Loucy (cell line): ENCODE measurements at regions not wholly inside any gene's neighbourhood (a gene's known extent, or its start where the extent isn't known, plus 50 kb on each side); places are given as distances from the start of the nearest gene placed in this dataset.

ENCODE experiments used
- H2AFZ ChIP-seq: fragments of 200-600 bp; sonication (generic); 2 replicates; pipeline ENCODE4 v1.6.0; 2016; ENCODE audit warnings: antibody characterized with exemption, mild to moderate bottlenecking, low read length, moderate library complexity
- H3F3A ChIP-seq: fragments of 200-600 bp; 2 replicates; pipeline ENCODE4 v1.6.0; 2016; ENCODE audit warnings: antibody characterized with exemption, low read depth, mild to moderate bottlenecking
- H3K27me3 ChIP-seq: fragments of 200-600 bp; sonication (generic); 2 replicates; pipeline ENCODE4 v1.6.1; 2014; ENCODE audit warnings: low read length, mild to moderate bottlenecking; ENCODE audit not compliant: insufficient read depth, poor library complexity, severe bottlenecking
- H3K36me3 ChIP-seq: fragments of 200-600 bp; sonication (generic); 2 replicates; pipeline ENCODE4 v1.6.1; 2016; ENCODE audit warnings: low read length; ENCODE audit not compliant: insufficient read depth
- H3K4me1 ChIP-seq: fragments of 200-600 bp; sonication (generic); 2 replicates; pipeline ENCODE4 v1.5.1; 2014; ENCODE audit warnings: low read length, mild to moderate bottlenecking; ENCODE audit not compliant: insufficient read depth, poor library complexity, severe bottlenecking
- H3K4me2 ChIP-seq: fragments of 200-600 bp; sonication (generic); 2 replicates; pipeline ENCODE4 v1.6.0; 2014; ENCODE audit warnings: antibody characterized with exemption, low read length, low read depth, mild to moderate bottlenecking; ENCODE audit not compliant: poor library complexity, severe bottlenecking
- H3K4me3 ChIP-seq: fragments of 200-600 bp; sonication (generic); 2 replicates; pipeline ENCODE4 v1.5.1; 2014; ENCODE audit warnings: low read length, mild to moderate bottlenecking, mixed read lengths; ENCODE audit not compliant: poor library complexity, severe bottlenecking
- H3K79me2 ChIP-seq: fragments of 200-600 bp; sonication (generic); 2 replicates; pipeline ENCODE4 v1.6.1; 2014; ENCODE audit warnings: low read length; ENCODE audit not compliant: insufficient read depth
- H3K9ac ChIP-seq: fragments of 200-600 bp; sonication (generic); 2 replicates; pipeline ENCODE4 v1.6.0; 2014; ENCODE audit warnings: mild to moderate bottlenecking, low read depth, low read length, moderate library complexity; ENCODE audit not compliant: poor library complexity, severe bottlenecking
- H3K9me2 ChIP-seq: fragments of 200-600 bp; sonication (generic); replicated peaks from 2 replicates; pipeline ENCODE4 v1.6.1; 2016; ENCODE audit warnings: low read depth, low read length, mixed read lengths
- H3K9me3 ChIP-seq: fragments of 200-600 bp; sonication (generic); 2 replicates; pipeline ENCODE4 v1.6.1; 2014; ENCODE audit warnings: mild to moderate bottlenecking, antibody characterized with exemption, low read length, low read depth; ENCODE audit not compliant: insufficient read depth
- H4K20me1 ChIP-seq: fragments of 200-600 bp; sonication (generic); 2 replicates; pipeline ENCODE4 v1.6.0; 2014; ENCODE audit warnings: antibody characterized with exemption, low read length, mild to moderate bottlenecking; ENCODE audit not compliant: insufficient read depth, poor library complexity, severe bottlenecking
- EZH2phosphoT487 ChIP-seq: fragments of 200-600 bp; IDR thresholded peaks from 2 replicates; pipeline ENCODE4 v1.6.1; 2018; ENCODE audit warnings: antibody characterized with exemption, mild to moderate bottlenecking, moderate library complexity, borderline replicate concordance
- TF ChIP-seq, protein P1 (sequence below): fragments of 200-600 bp; sonication (generic); conservative IDR thresholded peaks from 2 replicates; pipeline ENCODE4 v1.5.1; 2014; ENCODE audit warnings: mild to moderate bottlenecking, antibody characterized with exemption, low read length

DNA sequence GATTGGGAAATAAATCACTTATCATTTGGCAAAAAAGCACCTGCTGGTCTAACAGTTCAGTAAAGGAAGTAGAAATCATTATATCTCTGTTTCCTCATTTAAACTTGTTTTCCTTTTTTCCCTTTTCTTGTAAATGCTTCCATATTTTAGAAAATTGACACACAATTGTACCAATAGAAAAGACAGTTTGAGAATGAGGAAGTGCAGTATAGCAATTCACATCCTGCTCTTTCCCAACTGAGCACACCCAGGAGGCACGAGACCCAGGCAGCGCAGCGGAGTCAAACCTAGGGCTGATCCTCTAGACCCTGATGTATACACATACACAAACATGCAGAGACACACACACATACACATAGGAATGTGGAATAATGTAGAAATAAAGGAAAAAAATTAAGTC lies 74.8 kb upstream of the PACRGL start:
- Histone ChIP-seq H4K20me1 (no peaks in the 10 kb centered on the region), H3K4me1 (no peaks in the 10 kb centered on the region), H3K27me3 (no peaks in the 10 kb centered on the region), H3K9me3 (no peaks in the 10 kb centered on the region), H3K4me3 (no peak overlapping the region), H3K9me2 (no peaks in the 10 kb centered on the region), H3K4me2 (no peak overlapping the region), H3F3A (no peaks in the 10 kb centered on the region), H3K9ac (no peak overlapping the region), H3K79me2 (no peaks in the 10 kb centered on the region), H2AFZ (no peak overlapping the region), H3K36me3 (no peaks in the 10 kb centered on the region)
- no peak for TF ChIP-seq EZH2phosphoT487
- TF ChIP-seq, protein P1, sequence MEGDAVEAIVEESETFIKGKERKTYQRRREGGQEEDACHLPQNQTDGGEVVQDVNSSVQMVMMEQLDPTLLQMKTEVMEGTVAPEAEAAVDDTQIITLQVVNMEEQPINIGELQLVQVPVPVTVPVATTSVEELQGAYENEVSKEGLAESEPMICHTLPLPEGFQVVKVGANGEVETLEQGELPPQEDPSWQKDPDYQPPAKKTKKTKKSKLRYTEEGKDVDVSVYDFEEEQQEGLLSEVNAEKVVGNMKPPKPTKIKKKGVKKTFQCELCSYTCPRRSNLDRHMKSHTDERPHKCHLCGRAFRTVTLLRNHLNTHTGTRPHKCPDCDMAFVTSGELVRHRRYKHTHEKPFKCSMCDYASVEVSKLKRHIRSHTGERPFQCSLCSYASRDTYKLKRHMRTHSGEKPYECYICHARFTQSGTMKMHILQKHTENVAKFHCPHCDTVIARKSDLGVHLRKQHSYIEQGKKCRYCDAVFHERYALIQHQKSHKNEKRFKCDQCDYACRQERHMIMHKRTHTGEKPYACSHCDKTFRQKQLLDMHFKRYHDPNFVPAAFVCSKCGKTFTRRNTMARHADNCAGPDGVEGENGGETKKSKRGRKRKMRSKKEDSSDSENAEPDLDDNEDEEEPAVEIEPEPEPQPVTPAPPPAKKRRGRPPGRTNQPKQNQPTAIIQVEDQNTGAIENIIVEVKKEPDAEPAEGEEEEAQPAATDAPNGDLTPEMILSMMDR: no peak

DNA sequence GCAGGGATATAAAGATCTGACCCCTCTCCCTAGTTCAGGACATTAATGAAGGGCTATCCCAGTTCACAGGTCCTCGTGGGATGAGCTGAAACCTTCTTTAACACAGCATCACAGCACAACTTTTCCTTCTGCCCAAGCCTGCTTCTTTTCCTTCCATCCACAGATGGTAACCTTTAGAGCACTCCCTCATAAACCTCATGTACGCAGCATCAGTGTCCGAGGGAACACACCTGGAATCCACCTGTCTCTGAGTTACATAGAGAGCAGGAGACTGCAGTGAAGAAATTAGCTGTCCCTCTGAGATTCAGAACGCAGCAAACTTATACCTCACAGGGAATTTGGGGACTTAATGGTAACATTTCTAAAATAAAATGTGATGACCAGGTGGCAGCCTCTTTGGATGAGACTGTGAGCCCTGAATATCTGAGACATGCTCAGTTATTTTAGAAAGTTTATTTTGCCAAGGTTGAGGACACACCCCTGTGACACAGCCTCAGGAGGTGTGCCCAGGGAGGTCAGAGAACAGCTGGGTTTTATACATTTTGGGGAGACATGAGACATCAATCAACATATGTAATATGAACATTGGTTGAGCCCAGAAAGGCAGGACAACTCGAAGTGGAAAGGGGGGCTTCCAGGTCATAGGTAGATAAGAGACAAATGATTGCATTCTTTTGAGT lies 73.8 kb upstream of the PACRGL start:
- Histone ChIP-seq H3K9me3 (no peaks in the 10 kb centered on the region), H3K4me3 (no peak overlapping the region), H2AFZ (no peak overlapping the region), H3K4me2 (no peak overlapping the region), H3K9me2 (no peaks in the 10 kb centered on the region), H3K36me3 (no peaks in the 10 kb centered on the region), H4K20me1 (no peaks in the 10 kb centered on the region), H3F3A (no peaks in the 10 kb centered on the region), H3K79me2 (no peaks in the 10 kb centered on the region), H3K4me1 (no peaks in the 10 kb centered on the region), H3K27me3 (no peaks in the 10 kb centered on the region), H3K9ac (no peak overlapping the region)
- TF ChIP-seq, protein P1: no peak
- no peak for TF ChIP-seq EZH2phosphoT487

DNA sequence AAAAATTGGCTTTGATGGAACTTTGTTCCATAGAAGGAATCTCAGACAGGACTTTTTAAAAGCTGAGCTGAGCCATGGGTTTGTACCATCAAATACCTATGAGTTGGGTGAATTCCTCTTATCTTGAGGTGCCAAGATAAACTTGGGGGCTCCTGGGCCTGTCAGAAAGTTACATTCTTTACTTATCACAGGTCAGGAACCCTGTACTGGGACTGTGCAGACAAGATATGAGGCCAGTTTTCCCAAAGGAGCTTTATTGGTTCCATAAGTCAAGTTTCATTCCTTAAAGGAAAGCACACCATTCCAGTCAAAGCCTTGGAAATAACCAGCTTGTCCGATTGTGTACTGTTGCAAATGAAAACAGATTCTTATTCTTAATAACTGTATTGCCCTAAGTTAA lies 72.4 kb upstream of the PACRGL start:
- Histone ChIP-seq H3K27me3 (no peaks in the 10 kb centered on the region), H2AFZ (no peak overlapping the region), H3K9ac (no peak overlapping the region), H3K4me1 (no peaks in the 10 kb centered on the region), H3K36me3 (no peaks in the 10 kb centered on the region), H3K4me2 (no peak overlapping the region), H3F3A (no peaks in the 10 kb centered on the region), H3K4me3 (no peak overlapping the region), H4K20me1 (no peaks in the 10 kb centered on the region), H3K9me2 (no peaks in the 10 kb centered on the region), H3K9me3 (no peaks in the 10 kb centered on the region), H3K79me2 (no peaks in the 10 kb centered on the region)
- TF ChIP-seq EZH2phosphoT487: no peak
- TF ChIP-seq, protein P1: no peak
